ENCODE measurements at regions not wholly inside any gene's neighbourhood (a gene's known extent, or its start where the extent isn't known, plus 50 kb on each side); places are given as distances from the start of the nearest gene placed in this dataset.

DNA sequence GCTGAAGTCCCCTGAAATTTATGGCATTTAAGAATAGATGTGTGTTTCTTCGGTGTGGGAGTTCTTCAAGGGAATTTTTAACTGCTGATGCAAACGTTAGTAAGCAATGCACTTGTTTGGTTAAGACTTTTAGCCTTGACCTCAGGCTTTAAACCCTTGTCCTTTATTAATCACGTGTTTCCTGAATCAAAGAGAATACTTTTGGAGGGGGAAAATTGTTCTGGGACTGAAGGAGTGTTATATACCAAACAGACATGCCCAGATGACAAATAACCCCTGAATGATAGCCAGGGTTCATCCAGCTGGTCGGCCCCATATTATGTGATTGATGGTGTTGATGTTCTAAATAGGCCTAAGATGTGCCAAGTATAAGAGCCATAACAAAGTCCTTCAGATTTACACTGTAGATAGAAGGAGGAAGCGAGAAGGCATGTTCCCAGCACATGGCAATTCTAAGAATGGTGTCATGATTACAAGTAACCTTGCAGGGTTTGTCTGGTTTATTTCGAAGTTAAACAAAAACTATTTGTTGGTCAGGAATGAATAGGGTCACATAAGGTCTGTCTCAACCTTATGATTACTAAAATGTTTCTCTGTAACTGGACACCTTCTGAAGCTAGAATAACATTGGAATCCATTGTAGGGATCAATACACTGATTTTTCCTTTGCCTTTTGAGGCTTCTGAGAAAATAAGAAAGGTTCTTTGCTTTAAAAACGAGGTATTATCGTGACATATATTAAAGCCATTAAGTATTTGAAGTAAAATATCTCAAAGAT is 124.2 kb upstream of the SEM1 start:
- 47 to 54% (median 51%) methylated on average over 8 of the region's 8 CpGs for WGBS, 4 donors
- no peaks in the 10 kb centered on the region for H3K36me3 ChIP-seq
- H3K27me3 ChIP-seq: no peaks in the 10 kb centered on the region
- H3K4me3 ChIP-seq: no peak overlapping the region
- no peak overlapping the region for H3K27ac ChIP-seq
- intact Hi-C loops (cut with DNase I): no loop called here
- no peak for DNase-seq
- ATAC-seq: no peak
- no peaks in the 10 kb centered on the region for H3K9me3 ChIP-seq
- peaks cover 0 to 24% (median 0%) of the 10 kb centered on the region in 12 donors for H3K4me1 ChIP-seq
- TF ChIP-seq, protein P1, sequence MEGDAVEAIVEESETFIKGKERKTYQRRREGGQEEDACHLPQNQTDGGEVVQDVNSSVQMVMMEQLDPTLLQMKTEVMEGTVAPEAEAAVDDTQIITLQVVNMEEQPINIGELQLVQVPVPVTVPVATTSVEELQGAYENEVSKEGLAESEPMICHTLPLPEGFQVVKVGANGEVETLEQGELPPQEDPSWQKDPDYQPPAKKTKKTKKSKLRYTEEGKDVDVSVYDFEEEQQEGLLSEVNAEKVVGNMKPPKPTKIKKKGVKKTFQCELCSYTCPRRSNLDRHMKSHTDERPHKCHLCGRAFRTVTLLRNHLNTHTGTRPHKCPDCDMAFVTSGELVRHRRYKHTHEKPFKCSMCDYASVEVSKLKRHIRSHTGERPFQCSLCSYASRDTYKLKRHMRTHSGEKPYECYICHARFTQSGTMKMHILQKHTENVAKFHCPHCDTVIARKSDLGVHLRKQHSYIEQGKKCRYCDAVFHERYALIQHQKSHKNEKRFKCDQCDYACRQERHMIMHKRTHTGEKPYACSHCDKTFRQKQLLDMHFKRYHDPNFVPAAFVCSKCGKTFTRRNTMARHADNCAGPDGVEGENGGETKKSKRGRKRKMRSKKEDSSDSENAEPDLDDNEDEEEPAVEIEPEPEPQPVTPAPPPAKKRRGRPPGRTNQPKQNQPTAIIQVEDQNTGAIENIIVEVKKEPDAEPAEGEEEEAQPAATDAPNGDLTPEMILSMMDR (IDR thresholded peaks at IDR 0.05): no peak
- TF ChIP-seq POLR2A (IDR thresholded peaks at IDR 0.05): no peak

DNA sequence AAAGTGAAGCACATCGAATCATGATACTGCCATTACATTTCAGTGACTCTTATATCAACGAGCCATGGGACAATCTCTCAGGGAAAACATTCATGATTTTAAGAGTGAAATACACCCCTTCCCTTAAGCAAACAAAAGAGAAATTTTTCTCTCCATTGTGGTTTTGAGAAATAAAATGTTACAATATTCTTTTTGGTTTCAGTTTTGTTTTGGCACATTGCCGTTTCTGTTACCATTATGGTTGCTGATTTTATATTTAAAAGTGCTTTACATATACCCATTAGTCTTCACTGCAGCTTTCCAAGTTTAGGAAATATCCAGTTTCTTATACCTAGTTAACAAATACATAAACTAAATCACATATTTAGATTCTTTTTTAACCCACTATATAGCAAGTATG is 126.8 kb upstream of the SEM1 start:
- peaks cover 0 to 24% (median 0%) of the 10 kb centered on the region in 12 donors for H3K4me1 ChIP-seq
- no peaks in the 10 kb centered on the region for H3K36me3 ChIP-seq
- H3K4me3 ChIP-seq: peak overlapping the region in 1 of 12 donors; percentile 27
- WGBS, 4 donors: 62 to 80% (median 72%) methylated on average over 3 of the region's 3 CpGs
- H3K9me3 ChIP-seq: no peaks in the 10 kb centered on the region
- H3K27ac ChIP-seq: no peak overlapping the region
- TF ChIP-seq, protein P1 (IDR thresholded peaks at IDR 0.05): no peak
- no peak for TF ChIP-seq POLR2A (IDR thresholded peaks at IDR 0.05)
- H3K27me3 ChIP-seq: no peaks in the 10 kb centered on the region
- intact Hi-C loops (cut with DNase I): no loop called here
- ATAC-seq (no peak), DNase-seq (no peak)

DNA sequence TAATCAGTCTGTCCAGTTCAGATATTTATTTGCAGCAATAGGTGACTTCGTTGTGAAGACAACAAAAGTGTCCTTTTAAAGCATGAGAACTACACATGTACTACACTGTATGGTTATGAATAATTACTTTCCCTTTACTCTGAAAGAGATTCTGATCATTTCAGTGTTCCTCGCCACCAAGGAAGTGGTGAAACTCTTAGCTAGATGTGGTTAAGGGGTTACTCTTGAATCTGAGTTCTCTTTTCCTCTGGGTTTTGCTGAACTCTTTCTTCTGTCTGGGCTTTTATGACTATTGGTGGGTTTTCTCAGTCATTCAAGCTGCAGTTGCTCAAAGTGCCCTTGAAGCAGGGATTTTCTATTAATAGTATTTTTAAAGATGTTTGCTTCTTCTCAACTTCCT is 127.9 kb upstream of the SEM1 start:
- Histone ChIP-seq H3K4me1 (peaks cover 0 to 24% (median 0%) of the 10 kb centered on the region in 12 donors), H3K4me3 (no peak overlapping the region), H3K27ac (peak overlapping the region in 1 of 12 donors; percentile 45), H3K36me3 (no peaks in the 10 kb centered on the region), H3K9me3 (no peaks in the 10 kb centered on the region), H3K27me3 (no peaks in the 10 kb centered on the region)
- intact Hi-C loops (cut with DNase I): no loop called here
- DNase-seq (no peak), ATAC-seq (no peak)
- WGBS, 4 donors: 53 to 86% (median 64%) methylated on average over 2 of the region's 2 CpGs
- no peak for TF ChIP-seq POLR2A (IDR thresholded peaks at IDR 0.05)
- TF ChIP-seq, protein P1 (IDR thresholded peaks at IDR 0.05): no peak

DNA sequence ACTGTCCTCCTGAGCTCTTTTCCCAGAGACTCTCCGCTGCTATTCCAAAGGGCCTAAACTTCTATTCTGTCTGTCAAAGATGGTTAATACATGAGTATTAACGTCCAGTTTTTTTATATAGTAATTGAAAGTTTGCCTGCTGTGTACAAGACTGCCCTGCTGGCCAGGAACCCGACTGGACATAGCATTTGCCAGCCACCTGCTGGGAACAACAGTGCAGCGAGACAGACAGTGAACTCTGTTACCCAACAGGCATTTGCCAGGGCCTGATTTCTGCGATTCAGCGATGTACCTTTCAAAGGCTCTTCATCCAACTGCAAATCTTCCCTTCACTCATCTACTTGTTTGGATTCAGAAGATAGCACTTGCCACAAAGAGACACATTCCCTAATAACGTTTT is 128.8 kb upstream of the SEM1 start:
- Histone ChIP-seq H3K4me3 (no peak overlapping the region), H3K27me3 (no peaks in the 10 kb centered on the region), H3K4me1 (peaks cover 0 to 24% (median 0%) of the 10 kb centered on the region in 12 donors), H3K9me3 (no peaks in the 10 kb centered on the region), H3K27ac (no peak overlapping the region), H3K36me3 (no peaks in the 10 kb centered on the region)
- no peak for TF ChIP-seq POLR2A (IDR thresholded peaks at IDR 0.05)
- TF ChIP-seq, protein P1 (IDR thresholded peaks at IDR 0.05): no peak
- WGBS, 4 donors: 61 to 67% (median 63%) methylated on average over 7 of the region's 7 CpGs
- ATAC-seq: no peak
- intact Hi-C loops (cut with DNase I): no loop called here
- DNase-seq: no peak
